Neural progenitor cell (in vitro differentiated cells): ENCODE measurements at regions not wholly inside any gene's neighbourhood (a gene's known extent, or its start where the extent isn't known, plus 50 kb on each side); places are given as distances from the start of the nearest gene placed in this dataset.

Experiments used
- DNase-seq: peaks from one replicate; pipeline ENCODE4 v3.0.0-alpha.2; 2016; ENCODE audit warnings: low spot score
- H2AFZ ChIP-seq: fragments of 200-600 bp; sonication (generic); replicated peaks from 2 replicates; pipeline ENCODE4 v1.6.1; 2016; ENCODE audit warnings: antibody characterized with exemption
- H3F3A ChIP-seq: fragments of 200-600 bp; sonication (generic); 2 replicates; pipeline ENCODE4 v1.6.1; 2016; ENCODE audit warnings: antibody characterized with exemption, low read depth
- H3K27ac ChIP-seq: fragments of 200-600 bp; sonication (generic); 2 replicates; pipeline ENCODE4 v1.5.1; 2016; ENCODE audit warnings: mild to moderate bottlenecking
- H3K27me3 ChIP-seq: fragments of 200-600 bp; sonication (generic); 2 replicates; pipeline ENCODE4 v1.6.1; 2016; ENCODE audit warnings: mild to moderate bottlenecking, moderate library complexity
- H3K36me3 ChIP-seq: fragments of 200-600 bp; sonication (generic); 2 replicates; pipeline ENCODE4 v1.5.1; 2016
- H3K4me1 ChIP-seq: fragments of 200-600 bp; sonication (generic); 2 replicates; pipeline ENCODE4 v1.6.1; 2016; ENCODE audit warnings: mixed run types
- H3K4me2 ChIP-seq: fragments of 200-600 bp; sonication (generic); 2 replicates; pipeline ENCODE4 v1.6.1; 2016
- H3K4me3 ChIP-seq: fragments of 200-600 bp; sonication (generic); 2 replicates; pipeline ENCODE4 v1.5.1; 2016
- H3K79me2 ChIP-seq: fragments of 200-600 bp; sonication (generic); 2 replicates; pipeline ENCODE4 v1.6.1; 2016; ENCODE audit warnings: low read depth
- H3K9ac ChIP-seq: fragments of 200-600 bp; sonication (generic); 2 replicates; pipeline ENCODE4 v1.6.1; 2016
- H3K9me3 ChIP-seq: fragments of 200-600 bp; sonication (generic); 2 replicates; pipeline ENCODE4 v1.5.1; 2016; ENCODE audit warnings: low read depth
- H4K20me1 ChIP-seq: fragments of 200-600 bp; sonication (generic); 2 replicates; pipeline ENCODE4 v1.6.1; 2016; ENCODE audit warnings: low read depth
- H3K27ac Mint-ChIP-seq: 3 replicates; pipeline ENCODE4 v1.8.0; 2021; ENCODE audit warnings: mixed read lengths
- H3K27me3 Mint-ChIP-seq: 2 replicates; pipeline ENCODE4 v1.8.0; 2022; ENCODE audit warnings: low read depth, mild to moderate bottlenecking, inconsistent platforms, moderate library complexity, mixed read lengths; ENCODE audit not compliant: insufficient read depth
- H3K36me3 Mint-ChIP-seq: 3 replicates; pipeline ENCODE4 v1.8.0; 2021; ENCODE audit warnings: mixed read lengths
- H3K4me1 Mint-ChIP-seq: 3 replicates; pipeline ENCODE4 v1.8.0; 2021; ENCODE audit warnings: mixed read lengths
- H3K4me3 Mint-ChIP-seq: 3 replicates; pipeline ENCODE4 v1.8.0; 2021; ENCODE audit warnings: mild to moderate bottlenecking, moderate library complexity, mixed read lengths
- H3K9me3 Mint-ChIP-seq: 3 replicates; pipeline ENCODE4 v1.8.0; 2020; ENCODE audit warnings: mixed read lengths
- EZH2 ChIP-seq: fragments of 200-600 bp; sonication (generic); IDR thresholded peaks from 2 replicates; pipeline ENCODE4 v1.6.1; 2017; ENCODE audit warnings: antibody characterized with exemption, mild to moderate bottlenecking, moderate library complexity
- EZH2phosphoT487 ChIP-seq: fragments of 200-600 bp; sonication (generic); IDR thresholded peaks from 2 replicates; pipeline ENCODE4 v1.6.1; 2017; ENCODE audit warnings: antibody characterized with exemption
- TF ChIP-seq, protein P1 (sequence below): fragments of 200-600 bp; sonication (generic); IDR thresholded peaks from 2 replicates; pipeline ENCODE4 v1.5.1; 2017; ENCODE audit warnings: antibody characterized with exemption, mild to moderate bottlenecking

DNA sequence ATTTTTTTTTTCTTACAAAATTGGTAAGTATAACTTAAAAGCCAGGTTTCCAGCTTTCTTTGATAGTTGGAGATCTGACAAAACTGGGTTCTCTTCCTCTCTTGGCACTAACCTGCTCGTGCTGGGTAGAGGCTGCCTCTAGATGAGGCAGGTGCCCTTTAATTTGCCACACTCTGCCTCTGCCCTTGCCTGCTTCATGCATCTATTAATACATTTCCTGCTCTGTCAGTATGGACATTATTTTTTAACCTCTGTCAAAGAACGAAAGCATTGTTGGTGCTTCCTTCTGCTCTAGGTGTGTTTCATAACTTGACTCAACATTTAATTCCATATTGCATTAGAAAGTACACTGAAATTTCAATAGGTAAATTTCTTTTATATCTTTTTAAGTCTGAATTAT is 490.7 kb upstream of the ZEB2 start:
- Histone ChIP-seq H2AFZ (no peak overlapping the region), H3K4me2 (no peak overlapping the region), H3K9me3 (no peaks in the 10 kb centered on the region), H3K79me2 (no peaks in the 10 kb centered on the region), H3K27ac (no peak overlapping the region), H4K20me1 (no peaks in the 10 kb centered on the region), H3K27me3 (no peaks in the 10 kb centered on the region), H3K4me3 (no peak overlapping the region), H3K4me1 (peaks cover 22% of the 10 kb centered on the region), H3K9ac (no peak overlapping the region), H3F3A (no peaks in the 10 kb centered on the region), H3K36me3 (no peaks in the 10 kb centered on the region)
- Mint-ChIP-seq H3K4me3 (no peak overlapping the region), H3K9me3 (no peaks in the 10 kb centered on the region), H3K36me3 (no peaks in the 10 kb centered on the region), H3K27ac (no peak overlapping the region), H3K4me1 (peaks cover 20% of the 10 kb centered on the region), H3K27me3 (peaks cover 4% of the 10 kb centered on the region)
- TF ChIP-seq EZH2phosphoT487 (no peak), EZH2 (no peak)
- TF ChIP-seq, protein P1, sequence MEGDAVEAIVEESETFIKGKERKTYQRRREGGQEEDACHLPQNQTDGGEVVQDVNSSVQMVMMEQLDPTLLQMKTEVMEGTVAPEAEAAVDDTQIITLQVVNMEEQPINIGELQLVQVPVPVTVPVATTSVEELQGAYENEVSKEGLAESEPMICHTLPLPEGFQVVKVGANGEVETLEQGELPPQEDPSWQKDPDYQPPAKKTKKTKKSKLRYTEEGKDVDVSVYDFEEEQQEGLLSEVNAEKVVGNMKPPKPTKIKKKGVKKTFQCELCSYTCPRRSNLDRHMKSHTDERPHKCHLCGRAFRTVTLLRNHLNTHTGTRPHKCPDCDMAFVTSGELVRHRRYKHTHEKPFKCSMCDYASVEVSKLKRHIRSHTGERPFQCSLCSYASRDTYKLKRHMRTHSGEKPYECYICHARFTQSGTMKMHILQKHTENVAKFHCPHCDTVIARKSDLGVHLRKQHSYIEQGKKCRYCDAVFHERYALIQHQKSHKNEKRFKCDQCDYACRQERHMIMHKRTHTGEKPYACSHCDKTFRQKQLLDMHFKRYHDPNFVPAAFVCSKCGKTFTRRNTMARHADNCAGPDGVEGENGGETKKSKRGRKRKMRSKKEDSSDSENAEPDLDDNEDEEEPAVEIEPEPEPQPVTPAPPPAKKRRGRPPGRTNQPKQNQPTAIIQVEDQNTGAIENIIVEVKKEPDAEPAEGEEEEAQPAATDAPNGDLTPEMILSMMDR, result no peak
- DNase-seq, result no peak

DNA sequence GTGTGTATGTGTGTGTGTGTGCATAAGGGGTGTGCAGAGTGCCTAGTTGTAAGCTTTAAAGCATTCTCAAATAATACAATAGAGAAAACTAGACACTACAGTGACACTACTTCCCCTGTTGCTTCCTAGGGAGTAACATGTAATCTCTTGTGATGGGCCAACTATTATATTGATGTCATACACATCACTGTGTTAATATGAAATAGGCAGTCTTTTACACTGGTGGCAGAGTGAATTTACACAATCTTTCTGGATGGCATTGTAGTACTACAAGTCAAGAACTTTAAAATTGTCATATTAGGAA is 488.0 kb upstream of the ZEB2 start:
- no peaks in the 10 kb centered on the region for H3K27me3 ChIP-seq
- H2AFZ ChIP-seq, result no peak overlapping the region
- H3K9ac ChIP-seq, result no peak overlapping the region
- H3K9me3 Mint-ChIP-seq, result no peaks in the 10 kb centered on the region
- no peak overlapping the region for H3K4me3 ChIP-seq
- H3K27me3 Mint-ChIP-seq, result peaks cover 4% of the 10 kb centered on the region
- no peak overlapping the region for H3K4me3 Mint-ChIP-seq
- TF ChIP-seq, protein P1, result no peak
- TF ChIP-seq EZH2phosphoT487 (no peak), EZH2 (no peak)
- peaks cover 13% of the 10 kb centered on the region for H3K4me1 ChIP-seq
- no peaks in the 10 kb centered on the region for H3K79me2 ChIP-seq
- no peaks in the 10 kb centered on the region for H3K36me3 Mint-ChIP-seq
- H3K27ac Mint-ChIP-seq, result no peak overlapping the region
- H3K4me1 Mint-ChIP-seq, result peaks cover 10% of the 10 kb centered on the region
- no peak overlapping the region for H3K27ac ChIP-seq
- no peaks in the 10 kb centered on the region for H3K9me3 ChIP-seq
- no peaks in the 10 kb centered on the region for H3K36me3 ChIP-seq
- no peak for DNase-seq
- H3K4me2 ChIP-seq, result no peak overlapping the region
- no peaks in the 10 kb centered on the region for H4K20me1 ChIP-seq
- H3F3A ChIP-seq, result no peaks in the 10 kb centered on the region

DNA sequence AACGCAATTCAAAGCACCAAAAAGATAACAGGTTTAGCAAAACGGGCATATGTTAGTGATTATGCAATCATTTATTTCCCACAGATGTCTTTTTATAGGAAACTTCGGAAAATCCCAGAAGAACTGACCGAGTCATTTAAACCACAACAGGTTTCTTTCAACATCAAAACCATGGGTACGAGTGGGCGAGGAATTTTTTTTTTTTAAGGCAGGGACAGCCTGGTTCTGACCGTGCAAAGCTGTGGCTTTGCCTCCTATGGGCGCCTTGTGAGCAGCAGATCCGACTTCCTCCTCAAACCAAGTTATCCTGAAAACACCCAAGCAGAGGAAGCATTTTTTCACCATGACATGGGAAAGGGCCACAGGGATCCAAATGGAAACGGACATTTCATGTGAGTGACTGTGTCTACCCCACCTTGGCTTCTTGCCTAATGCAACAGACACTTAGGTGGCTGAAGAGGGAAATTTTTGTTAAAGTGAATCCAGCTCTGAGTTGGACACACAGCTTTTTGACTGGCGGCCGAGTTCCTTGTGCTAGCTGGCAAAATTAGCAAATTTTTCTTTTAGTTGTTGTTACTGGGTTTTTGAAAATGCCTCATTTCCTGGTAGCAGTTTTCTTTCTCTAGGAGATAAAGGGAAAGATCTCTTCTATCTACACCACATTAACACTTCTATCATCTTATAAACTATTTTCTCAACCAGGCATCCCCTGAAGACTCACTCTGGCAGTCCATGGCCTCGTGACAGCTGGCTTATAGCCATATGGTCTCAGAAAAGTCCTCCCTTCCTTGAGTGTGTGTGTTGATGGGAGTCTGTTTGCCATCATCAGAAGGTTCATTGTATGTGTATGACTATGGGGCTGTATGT is 487.4 kb upstream of the ZEB2 start:
- TF ChIP-seq EZH2phosphoT487 (no peak), EZH2 (no peak)
- TF ChIP-seq, protein P1, result no peak
- H3K9me3 Mint-ChIP-seq, result no peaks in the 10 kb centered on the region
- H2AFZ ChIP-seq, result peak overlapping the region; percentile 23
- peaks cover 4% of the 10 kb centered on the region for H3K27me3 Mint-ChIP-seq
- H3K27ac ChIP-seq, result no peak overlapping the region
- H3K27me3 ChIP-seq, result no peaks in the 10 kb centered on the region
- H3K4me1 Mint-ChIP-seq, result peaks cover 4% of the 10 kb centered on the region
- H3K4me1 ChIP-seq, result peaks cover 7% of the 10 kb centered on the region
- H3F3A ChIP-seq, result no peaks in the 10 kb centered on the region
- no peaks in the 10 kb centered on the region for H3K36me3 ChIP-seq
- no peak overlapping the region for H3K4me3 ChIP-seq
- no peaks in the 10 kb centered on the region for H3K9me3 ChIP-seq
- no peak overlapping the region for H3K4me2 ChIP-seq
- no peak overlapping the region for H3K9ac ChIP-seq
- H3K36me3 Mint-ChIP-seq, result no peaks in the 10 kb centered on the region
- H4K20me1 ChIP-seq, result no peaks in the 10 kb centered on the region
- no peak overlapping the region for H3K27ac Mint-ChIP-seq
- no peaks in the 10 kb centered on the region for H3K79me2 ChIP-seq
- H3K4me3 Mint-ChIP-seq, result no peak overlapping the region
- no peak for DNase-seq
